Lung (tissue), 11 donors: ENCODE measurements at regions not wholly inside any gene's neighbourhood (a gene's known extent, or its start where the extent isn't known, plus 50 kb on each side); places are given as distances from the start of the nearest gene placed in this dataset.

Experiments used
- ATAC-seq: fragments of 200-7000 bp; cut with Tn5 transposase; one replicate; pipeline ENCODE4 v1.9.1; 2020; ENCODE audit warnings: moderate number of reproducible peaks; ENCODE audit not compliant: insufficient read depth, low FRiP score
- DNase-seq, 3 donors: peaks; one replicate each; pipeline ENCODE4 v3.0.0-alpha.2; 2013 to 2017
- H3K27ac ChIP-seq, 2 donors: one replicate each; pipeline ENCODE4 v1.5.1; 2013; ENCODE audit warnings: mild to moderate bottlenecking in 2 of 2, moderate library complexity in 2 of 2, control low read depth in 1 of 2, inconsistent platforms in 1 of 2, low read depth in 1 of 2, low read length in 1 of 2
- H3K27me3 ChIP-seq, 3 donors: one replicate each; pipeline ENCODE4 v1.5.1; 2013; ENCODE audit warnings: low read length in 2 of 3; ENCODE audit not compliant: control insufficient read depth in 3 of 3, insufficient read depth in 3 of 3
- H3K36me3 ChIP-seq, 4 donors: one replicate each; pipeline ENCODE4 v1.5.1; 2013; ENCODE audit warnings: low read length in 4 of 4, mild to moderate bottlenecking in 1 of 4, moderate library complexity in 1 of 4; ENCODE audit not compliant: control insufficient read depth in 4 of 4, insufficient read depth in 4 of 4
- H3K4me1 ChIP-seq, 5 donors: one replicate each; pipeline ENCODE4 v1.5.1; 2013; ENCODE audit warnings: low read length in 5 of 5, mild to moderate bottlenecking in 2 of 5, moderate library complexity in 1 of 5; ENCODE audit not compliant: control insufficient read depth in 5 of 5, insufficient read depth in 5 of 5
- H3K4me3 ChIP-seq: one replicate; pipeline ENCODE4 v1.5.1; 2013; ENCODE audit warnings: mild to moderate bottlenecking, control low read depth, moderate library complexity
- H3K9ac ChIP-seq, 2 donors: one replicate each; pipeline ENCODE4 v1.5.1; 2013; ENCODE audit warnings: low read length in 2 of 2, control low read depth in 1 of 2; ENCODE audit not compliant: insufficient read depth in 1 of 2
- H3K9me3 ChIP-seq, 4 donors: one replicate each; pipeline ENCODE4 v1.5.1; 2013; ENCODE audit warnings: low read length in 3 of 4, mild to moderate bottlenecking in 1 of 4, moderate library complexity in 1 of 4; ENCODE audit not compliant: control insufficient read depth in 4 of 4, insufficient read depth in 3 of 4
- CTCF ChIP-seq: IDR thresholded peaks from 2 replicates; pipeline ENCODE4 v1.5.1; 2012; ENCODE audit warnings: mild to moderate bottlenecking; ENCODE audit errors: control extremely low read depth, extremely low read depth
- WGBS, 2 donors: extraction: QIAGEN DNeasy Blood & Tissue Kit; methylation state at CpG; one replicate each; pipeline ENCODE4 v1.1.7; 2013; 5-methylcytosine and 5-hydroxymethylcytosine counted together
- donor health status: control.
- donor health status: control.
- donor health status: Bipolar disorder and iron deficiency.
- donor health status: healthy.
- donor health status: DM: yes; HTN: yes; CAD: no.

- DNase-seq, result no peak
- no peaks in the 10 kb centered on the region for H3K4me1 ChIP-seq
These were observed 1399.9 kb upstream of the SLC39A10 start for GRCh38 chr2:194257095-194257494.

GRCh38 chr2:194253528-194254259, 1403.3 kb upstream of the SLC39A10 start:
- no peak for TF ChIP-seq CTCF
- Histone ChIP-seq H3K9ac (no peak overlapping the region), H3K4me1 (no peaks in the 10 kb centered on the region), H3K36me3 (no peaks in the 10 kb centered on the region), H3K9me3 (peaks cover 0 to 13% (median 0%) of the 10 kb centered on the region in 4 donors), H3K27ac (no peak overlapping the region), H3K4me3 (no peak overlapping the region), H3K27me3 (no peaks in the 10 kb centered on the region)
- DNase-seq, result no peak
- no peak for ATAC-seq
- 84 to 86% methylated on average over 7 of the region's 7 CpGs for WGBS, 2 donors

More at GRCh38 chr2:194257095-194257494, 1399.9 kb upstream of the SLC39A10 start:
- Histone ChIP-seq H3K27me3 (no peaks in the 10 kb centered on the region), H3K36me3 (no peaks in the 10 kb centered on the region), H3K27ac (no peak overlapping the region), H3K9ac (no peak overlapping the region), H3K4me3 (no peak overlapping the region), H3K9me3 (peaks cover 0 to 13% (median 0%) of the 10 kb centered on the region in 4 donors)
- no peak for ATAC-seq
- no peak for TF ChIP-seq CTCF

DNA sequence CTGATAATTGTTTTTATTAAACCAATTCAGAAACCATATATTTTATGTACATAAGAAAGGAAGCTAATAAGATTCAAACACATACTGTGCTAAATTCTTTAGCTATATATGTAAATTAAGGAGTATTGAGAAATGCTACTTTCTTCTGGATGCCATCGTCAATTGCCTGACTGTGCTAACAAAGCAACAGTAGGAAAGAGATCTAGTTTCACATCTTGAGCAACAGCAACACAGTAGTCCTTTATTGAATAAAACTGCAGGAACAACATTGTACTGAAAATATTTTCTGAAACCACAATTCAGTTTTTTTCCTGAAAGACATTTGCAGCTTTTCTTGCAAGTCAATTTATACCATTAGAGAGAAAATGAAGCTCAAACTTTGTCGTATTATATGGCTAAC, 1404.9 kb upstream of the SLC39A10 start:
- Histone ChIP-seq H3K9me3 (peaks cover 0 to 13% (median 0%) of the 10 kb centered on the region in 4 donors), H3K27ac (no peak overlapping the region), H3K36me3 (no peaks in the 10 kb centered on the region), H3K9ac (no peak overlapping the region), H3K4me1 (no peaks in the 10 kb centered on the region), H3K27me3 (no peaks in the 10 kb centered on the region), H3K4me3 (no peak overlapping the region)
- no peak for ATAC-seq
- no peak for TF ChIP-seq CTCF
- 83 to 84% methylated on average over 2 of the region's 2 CpGs for WGBS, 2 donors
- DNase-seq, result peak in 1 of 3 donors; percentile 17

DNA sequence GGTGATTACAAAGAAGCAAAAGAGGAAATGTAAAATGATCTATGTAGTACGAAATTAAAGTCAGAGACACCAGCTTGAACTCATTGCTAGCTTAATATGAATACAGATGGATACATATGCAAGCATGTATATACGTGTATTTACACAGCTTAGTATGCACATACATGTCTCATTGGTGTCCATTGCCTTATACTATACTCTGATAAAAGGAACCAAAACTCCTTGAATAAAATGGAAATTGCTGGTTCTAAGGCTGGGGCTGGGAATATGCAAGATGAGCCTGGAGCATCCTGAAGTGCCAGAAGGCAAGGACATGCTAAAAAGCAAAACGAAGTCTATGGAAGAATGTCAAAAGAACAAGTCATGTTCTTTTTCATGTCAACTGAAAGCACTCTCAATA, 1424.4 kb upstream of the SLC39A10 start:
- Histone ChIP-seq H3K9me3 (no peaks in the 10 kb centered on the region), H3K36me3 (no peaks in the 10 kb centered on the region), H3K4me1 (no peaks in the 10 kb centered on the region), H3K27me3 (no peaks in the 10 kb centered on the region), H3K9ac (no peak overlapping the region), H3K4me3 (no peak overlapping the region), H3K27ac (no peak overlapping the region)
- DNase-seq (no peak), ATAC-seq (no peak)
- no peak for TF ChIP-seq CTCF
- 56 to 70% methylated on average over 3 of the region's 3 CpGs for whole genome bisulfite sequencing, 2 donors
